NCI-H1105 (cell line): ENCODE measurements at regions not wholly inside any gene's neighbourhood (a gene's known extent, or its start where the extent isn't known, plus 50 kb on each side); places are given as distances from the start of the nearest gene placed in this dataset.
A peak's percentile ranks its signal among the peaks of the same experiment; 100 is the strongest.

Experiments
- DNase-seq: peaks from one replicate; lab custom pipeline; 2025; lab: John Stamatoyannopoulos, UW

GRCh38 chr2:217195658-217196446 lies 336.0 kb upstream of the TNP1 start:
- DNase-seq: no peak

GRCh38 chr2:217195016-217195415 lies 335.2 kb upstream of the TNP1 start:
- no peak for DNase-seq

GRCh38 chr2:217193431-217194340 lies 333.8 kb upstream of the TNP1 start:
- no peak for DNase-seq

- DNase-seq: no peak
Observed at GRCh38 chr2:217192366-217192765, 332.5 kb upstream of the TNP1 start.

DNA sequence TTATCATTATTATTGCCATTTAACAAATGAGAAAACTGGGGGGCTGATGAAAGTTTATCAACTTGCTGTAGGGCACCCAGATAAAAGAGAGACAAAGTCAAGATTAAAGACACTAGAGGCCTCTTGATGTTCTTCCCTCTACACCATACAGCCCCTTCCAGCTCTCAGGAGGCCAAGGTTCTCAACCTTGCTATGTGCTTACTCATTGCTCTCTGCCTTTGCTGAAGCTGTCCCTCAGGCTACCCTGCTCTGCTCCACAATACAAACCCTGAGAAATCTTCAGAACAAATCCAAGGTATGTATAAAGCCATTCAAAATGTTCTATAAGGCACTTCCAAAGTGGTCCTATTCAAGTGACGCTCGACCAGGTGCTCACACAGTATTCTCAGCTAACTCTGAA lies 329.9 kb upstream of the TNP1 start:
- no peak for DNase-seq

GRCh38 chr2:217189131-217189530 lies 329.3 kb upstream of the TNP1 start:
- DNase-seq: no peak

GRCh38 chr2:217186668-217187159 lies 326.9 kb upstream of the TNP1 start:
- DNase-seq: no peak

DNA sequence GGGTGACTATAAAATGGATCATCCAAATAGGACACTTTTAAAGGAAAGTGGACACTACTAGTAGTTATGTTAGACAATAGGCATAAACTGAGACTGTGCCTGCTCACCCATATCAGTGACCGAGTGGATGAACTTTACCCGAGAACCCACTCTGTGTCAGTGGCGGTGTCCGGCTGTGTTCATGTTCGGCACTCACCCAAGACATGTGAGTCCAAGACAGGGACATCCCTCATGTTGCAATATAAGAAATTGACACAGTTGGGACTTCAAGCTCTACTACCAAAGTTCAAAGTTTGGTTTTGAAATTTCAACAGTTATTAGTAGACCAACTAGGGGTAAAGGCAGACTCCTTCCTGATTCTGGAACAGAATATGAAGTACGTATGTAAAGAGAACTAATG lies 326.3 kb upstream of the TNP1 start:
- DNase-seq: no peak

- no peak for DNase-seq
Observed at GRCh38 chr2:217185265-217185995, 325.6 kb upstream of the TNP1 start.

DNA sequence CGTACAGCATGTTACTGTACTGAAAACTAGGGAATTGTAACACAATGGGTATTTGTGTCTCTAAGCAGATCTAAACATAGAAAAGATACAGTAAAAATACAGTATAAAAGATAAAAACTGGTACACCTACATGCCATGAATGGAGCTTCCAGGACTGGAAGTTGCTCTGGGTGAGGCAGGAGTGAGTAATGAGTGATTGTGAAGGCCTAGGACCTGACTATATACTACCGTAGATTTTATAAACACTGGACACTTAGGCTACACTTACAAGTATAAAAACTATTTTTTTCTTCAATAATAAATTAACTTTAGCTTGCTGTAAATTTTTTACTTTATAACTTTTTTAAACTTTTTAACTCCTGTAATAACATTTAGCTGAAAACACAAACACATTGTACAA lies 324.4 kb upstream of the TNP1 start:
- no peak for DNase-seq

DNA sequence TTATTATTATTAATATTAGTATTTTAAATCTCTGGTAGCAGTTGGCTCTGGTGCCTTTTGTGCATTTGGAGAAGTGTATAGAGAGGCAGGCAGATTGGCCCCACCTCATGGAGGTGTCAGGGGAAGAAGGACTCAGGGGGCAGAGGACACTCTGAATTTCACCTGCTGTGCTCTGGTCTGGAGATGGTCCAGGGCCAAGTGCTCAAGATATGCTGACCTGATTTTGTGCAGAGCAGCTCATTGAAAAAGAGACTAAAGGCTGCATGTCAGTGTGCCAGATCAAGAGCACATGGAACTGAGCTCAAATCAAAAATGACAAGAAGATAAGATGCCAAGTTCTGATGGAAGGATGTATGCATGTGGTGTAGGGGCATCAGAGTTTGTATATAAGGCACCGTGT lies 323.6 kb upstream of the TNP1 start:
- DNase-seq: no peak

GRCh38 chr2:217182926-217183325 lies 323.1 kb upstream of the TNP1 start:
- no peak for DNase-seq

GRCh38 chr2:217181512-217181911 lies 321.6 kb upstream of the TNP1 start:
- DNase-seq: no peak

- no peak for DNase-seq
Observed at GRCh38 chr2:217179854-217180253, 320.0 kb upstream of the TNP1 start.

DNA sequence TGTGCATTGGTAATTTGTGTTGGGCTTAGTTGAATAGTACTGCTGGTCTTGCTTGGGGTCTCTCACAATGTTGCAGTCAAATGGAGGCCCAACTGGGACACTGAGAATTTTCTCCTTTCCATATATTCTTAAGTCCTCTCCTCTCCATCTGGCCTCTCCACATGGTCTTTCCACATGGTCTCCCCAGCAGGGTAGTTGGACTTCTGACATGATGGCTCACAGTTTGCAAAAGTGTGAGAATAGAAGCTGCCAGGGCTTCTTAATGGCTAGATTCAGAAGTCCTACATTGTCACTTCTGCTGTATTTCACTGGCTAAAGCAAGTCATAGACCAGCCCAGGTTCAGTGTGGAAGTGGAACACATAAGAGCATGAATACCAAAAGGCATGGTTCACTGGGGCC lies 318.5 kb upstream of the TNP1 start:
- DNase-seq: no peak

DNA sequence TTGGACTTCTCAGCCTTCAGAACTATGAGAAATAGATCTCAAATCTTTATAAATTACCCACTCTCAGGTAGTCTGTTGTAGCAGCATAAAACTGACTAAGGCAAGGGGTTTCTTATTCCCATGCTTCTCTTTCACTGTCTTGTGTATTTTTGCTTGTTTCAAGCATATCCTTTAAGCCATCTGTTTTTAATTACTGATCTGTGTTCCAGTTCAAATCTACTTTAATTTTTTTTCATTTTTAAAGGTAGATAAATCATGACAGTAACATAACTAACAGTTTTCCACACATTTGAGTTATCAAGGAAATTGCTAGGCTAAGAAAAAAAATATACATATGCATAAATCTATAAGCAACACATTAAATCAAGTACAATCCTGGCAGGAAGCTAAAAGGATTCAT lies 317.9 kb upstream of the TNP1 start:
- DNase-seq: no peak

GRCh38 chr2:217171874-217172273 lies 312.0 kb upstream of the TNP1 start:
- DNase-seq: no peak

- no peak for DNase-seq
Observed at GRCh38 chr2:217168496-217168895, 308.6 kb upstream of the TNP1 start.

DNA sequence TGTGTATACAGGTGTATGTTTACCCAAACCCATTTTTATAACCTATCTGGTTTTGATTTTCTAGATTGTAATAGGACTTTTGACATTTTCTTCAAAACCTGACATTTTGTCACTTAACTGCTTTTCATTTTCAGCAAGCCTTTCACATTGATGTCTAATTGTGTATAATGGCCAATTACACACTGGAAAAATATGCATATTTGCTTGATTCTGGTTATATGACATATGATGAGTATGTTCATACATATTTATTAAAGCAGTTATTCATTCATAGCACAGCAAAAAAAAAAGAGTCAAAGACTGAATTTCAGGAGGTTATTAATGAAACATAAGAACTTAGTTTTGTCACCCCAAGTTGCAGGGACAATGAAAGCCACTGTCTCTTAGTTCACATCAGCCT lies 307.7 kb upstream of the TNP1 start:
- no peak for DNase-seq

- peak; percentile 16 for DNase-seq
Observed at GRCh38 chr2:217166241-217166850, 306.5 kb upstream of the TNP1 start.

GRCh38 chr2:217165547-217165946 lies 305.7 kb upstream of the TNP1 start:
- DNase-seq: no peak

DNA sequence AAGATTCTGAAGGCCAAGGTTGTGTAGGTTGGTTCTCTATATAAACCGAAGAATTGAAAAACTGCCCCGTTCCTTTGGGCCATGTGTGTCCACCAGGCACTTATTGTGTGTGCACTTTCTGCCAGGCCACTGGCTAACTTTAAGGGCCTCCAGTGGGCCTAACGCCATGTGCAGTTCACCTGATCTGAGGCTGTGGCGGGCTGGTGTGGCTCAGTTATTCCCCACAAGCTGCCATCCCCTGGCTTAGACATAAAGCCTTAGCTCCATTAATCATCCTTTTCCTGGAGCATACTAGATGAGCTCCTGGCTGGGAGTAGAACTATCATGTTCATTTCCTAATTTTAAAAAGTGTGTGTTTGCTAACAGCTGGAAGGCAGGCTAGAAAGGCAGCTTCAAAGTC lies 304.1 kb upstream of the TNP1 start:
- no peak for DNase-seq
